AG10803 (cell line): ENCODE measurements at regions not wholly inside any gene's neighbourhood (a gene's known extent, or its start where the extent isn't known, plus 50 kb on each side); places are given as distances from the start of the nearest gene placed in this dataset.
"Not testable (repeated sequence)": the region's sequence is repeated elsewhere in the genome, so short reads cannot be mapped to it uniquely, and the experiment has no call there.

Experiments
- DNase-seq: peaks from one replicate; pipeline ENCODE4 v3.0.0; 2010; ENCODE audit warnings: low read depth
- H3K4me3 ChIP-seq: 2 replicates; pipeline ENCODE4 v1.5.1; 2011; ENCODE audit warnings: mild to moderate bottlenecking, low read length, control low read depth
- TF ChIP-seq, protein P1 (sequence below): conservative IDR thresholded peaks from 2 replicates; pipeline ENCODE4 v1.5.1; 2011; ENCODE audit warnings: mild to moderate bottlenecking, low read length, control low read depth, inconsistent platforms

DNA sequence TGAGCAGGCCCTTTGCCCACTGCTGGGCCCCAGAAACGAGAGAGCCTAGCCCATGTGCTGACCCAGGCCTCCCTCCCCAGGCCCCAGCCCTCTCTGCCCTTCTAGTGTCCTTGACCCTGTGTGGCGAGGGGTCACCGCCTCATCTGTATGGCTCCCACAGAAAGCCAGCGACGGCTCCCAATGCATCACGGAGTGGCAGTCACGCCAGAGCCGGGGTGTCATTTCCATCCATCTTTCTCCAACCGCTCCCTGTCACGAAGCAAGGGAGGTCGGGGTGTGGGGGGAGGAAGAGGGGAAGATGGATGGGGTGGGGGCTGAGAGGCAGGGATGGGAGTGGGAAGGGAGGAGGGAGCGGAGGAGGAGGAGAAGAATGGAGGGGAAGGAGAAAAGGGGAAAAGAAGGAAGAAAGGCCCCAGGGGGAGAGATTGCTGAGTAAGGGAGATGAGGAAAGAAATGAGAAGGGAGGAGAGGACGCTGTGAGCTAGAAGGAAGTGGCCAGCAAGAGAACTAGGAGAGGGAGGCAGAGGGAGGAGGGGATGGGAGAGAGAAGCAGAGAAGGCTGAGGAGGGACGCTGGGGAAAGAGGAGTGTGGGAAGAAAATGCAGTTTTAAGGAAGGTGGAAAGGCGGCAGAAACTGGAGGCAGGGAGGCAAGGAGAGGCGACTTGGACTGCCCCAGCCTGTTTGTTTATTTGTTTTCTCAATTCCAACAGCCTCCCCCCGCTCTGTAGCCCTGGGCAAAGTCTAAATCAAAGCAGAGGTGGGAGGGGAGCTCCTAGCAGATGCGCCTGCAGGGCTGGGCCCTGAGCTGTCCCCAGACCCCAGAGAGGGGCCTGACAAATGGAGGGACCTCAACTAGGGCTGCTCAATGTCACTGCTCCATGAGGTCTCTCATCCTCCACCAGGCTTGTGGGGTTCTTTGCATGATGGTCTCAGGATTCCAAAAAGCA lies 75.5 kb upstream of the LHX5 start:
- TF ChIP-seq, protein P1, sequence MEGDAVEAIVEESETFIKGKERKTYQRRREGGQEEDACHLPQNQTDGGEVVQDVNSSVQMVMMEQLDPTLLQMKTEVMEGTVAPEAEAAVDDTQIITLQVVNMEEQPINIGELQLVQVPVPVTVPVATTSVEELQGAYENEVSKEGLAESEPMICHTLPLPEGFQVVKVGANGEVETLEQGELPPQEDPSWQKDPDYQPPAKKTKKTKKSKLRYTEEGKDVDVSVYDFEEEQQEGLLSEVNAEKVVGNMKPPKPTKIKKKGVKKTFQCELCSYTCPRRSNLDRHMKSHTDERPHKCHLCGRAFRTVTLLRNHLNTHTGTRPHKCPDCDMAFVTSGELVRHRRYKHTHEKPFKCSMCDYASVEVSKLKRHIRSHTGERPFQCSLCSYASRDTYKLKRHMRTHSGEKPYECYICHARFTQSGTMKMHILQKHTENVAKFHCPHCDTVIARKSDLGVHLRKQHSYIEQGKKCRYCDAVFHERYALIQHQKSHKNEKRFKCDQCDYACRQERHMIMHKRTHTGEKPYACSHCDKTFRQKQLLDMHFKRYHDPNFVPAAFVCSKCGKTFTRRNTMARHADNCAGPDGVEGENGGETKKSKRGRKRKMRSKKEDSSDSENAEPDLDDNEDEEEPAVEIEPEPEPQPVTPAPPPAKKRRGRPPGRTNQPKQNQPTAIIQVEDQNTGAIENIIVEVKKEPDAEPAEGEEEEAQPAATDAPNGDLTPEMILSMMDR: no peak
- no peak for DNase-seq
- H3K4me3 ChIP-seq: no peak overlapping the region

DNA sequence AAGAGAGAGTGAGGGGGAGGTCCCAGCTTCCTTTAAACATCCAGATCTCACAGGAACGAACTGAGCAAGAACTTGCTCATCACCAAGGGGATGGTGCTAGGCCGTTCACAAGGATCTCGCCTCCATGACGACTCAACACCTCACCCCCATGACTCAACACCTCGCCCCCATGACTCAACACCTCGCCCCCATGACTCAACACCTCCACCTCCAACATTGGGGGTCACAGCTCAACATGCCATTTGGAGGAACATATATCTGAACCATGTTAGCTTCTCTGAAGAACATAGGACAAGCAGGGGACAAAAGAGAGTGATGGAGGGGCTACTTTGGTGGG lies 66.0 kb upstream of the LHX5 start:
- TF ChIP-seq, protein P1: no peak
- no peak overlapping the region for H3K4me3 ChIP-seq
- DNase-seq: no peak

DNA sequence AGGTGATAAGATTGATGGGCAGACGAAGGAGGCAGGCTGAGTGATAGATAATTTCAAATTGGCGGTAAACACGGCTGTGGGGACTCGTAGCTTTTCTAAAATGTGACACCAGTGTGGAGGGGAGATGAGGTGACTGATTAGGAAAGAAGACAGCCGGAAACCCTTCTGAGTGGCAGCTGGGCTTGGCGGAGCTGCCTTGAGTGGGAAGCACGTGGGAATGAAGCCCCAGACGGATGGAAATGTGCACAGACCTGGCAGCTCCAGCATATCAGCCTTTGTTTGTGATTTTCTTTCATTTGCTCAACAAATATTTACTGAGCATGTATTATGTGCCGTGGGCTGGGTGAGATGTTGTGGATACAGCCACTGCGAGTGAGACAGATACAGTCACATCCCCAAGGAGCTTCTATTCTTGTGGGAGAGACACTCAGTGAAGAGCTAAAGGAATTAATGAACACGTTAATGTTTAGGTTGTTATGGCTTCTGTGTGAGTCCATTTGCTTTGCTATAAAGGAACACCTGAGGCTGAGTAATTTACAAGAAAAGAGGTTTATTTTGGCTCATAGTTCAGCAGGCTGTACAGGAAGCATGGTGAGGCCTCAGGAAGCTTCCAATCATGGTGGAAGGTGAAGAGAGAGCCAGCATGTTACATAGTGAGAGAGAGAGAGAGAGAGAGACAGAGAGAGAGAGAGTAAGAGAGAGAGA lies 65.5 kb upstream of the LHX5 start:
- no peak overlapping the region for H3K4me3 ChIP-seq
- TF ChIP-seq, protein P1: no peak
- DNase-seq: no peak

DNA sequence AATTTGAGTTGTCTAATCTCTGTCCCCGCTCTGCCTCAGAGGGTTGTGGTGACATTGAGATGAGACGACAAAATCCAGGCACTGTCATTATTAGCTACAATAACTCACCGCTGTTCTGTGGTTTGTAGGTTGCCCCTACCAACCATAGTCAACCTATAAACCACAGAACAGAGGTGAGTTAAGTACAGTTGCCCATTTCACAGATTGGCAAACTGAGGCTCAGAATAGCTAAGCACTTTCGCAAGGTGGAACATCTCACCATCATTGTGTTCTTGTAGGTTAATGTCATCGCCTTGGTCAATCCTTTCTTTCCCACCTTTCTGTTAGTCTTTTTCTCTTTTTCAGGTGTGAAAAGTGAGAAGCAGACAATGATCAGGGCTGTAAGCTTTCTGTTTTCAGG lies 63.4 kb upstream of the LHX5 start:
- TF ChIP-seq, protein P1: no peak
- no peak overlapping the region for H3K4me3 ChIP-seq
- no peak for DNase-seq

DNA sequence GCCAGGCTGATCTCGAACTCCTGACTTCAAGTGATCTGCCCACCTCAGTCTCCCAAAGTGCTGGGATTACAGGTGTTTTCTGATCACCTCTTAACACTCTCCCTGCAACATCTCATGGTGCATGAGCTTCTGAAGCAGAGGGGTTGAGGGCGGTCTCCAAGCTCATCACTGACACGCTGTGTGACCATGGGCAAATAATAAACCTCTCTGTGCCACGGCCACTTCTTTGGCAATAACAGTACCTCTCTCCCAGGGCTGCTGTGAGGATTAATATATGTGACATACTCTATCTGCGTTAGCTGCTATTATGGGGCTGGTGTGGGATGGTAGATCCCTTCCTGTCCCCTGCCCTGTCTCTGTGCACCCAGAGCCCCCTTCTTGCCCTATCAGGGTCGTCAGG lies 62.9 kb upstream of the LHX5 start:
- no peak overlapping the region for H3K4me3 ChIP-seq
- TF ChIP-seq, protein P1: no peak
- no peak for DNase-seq

DNA sequence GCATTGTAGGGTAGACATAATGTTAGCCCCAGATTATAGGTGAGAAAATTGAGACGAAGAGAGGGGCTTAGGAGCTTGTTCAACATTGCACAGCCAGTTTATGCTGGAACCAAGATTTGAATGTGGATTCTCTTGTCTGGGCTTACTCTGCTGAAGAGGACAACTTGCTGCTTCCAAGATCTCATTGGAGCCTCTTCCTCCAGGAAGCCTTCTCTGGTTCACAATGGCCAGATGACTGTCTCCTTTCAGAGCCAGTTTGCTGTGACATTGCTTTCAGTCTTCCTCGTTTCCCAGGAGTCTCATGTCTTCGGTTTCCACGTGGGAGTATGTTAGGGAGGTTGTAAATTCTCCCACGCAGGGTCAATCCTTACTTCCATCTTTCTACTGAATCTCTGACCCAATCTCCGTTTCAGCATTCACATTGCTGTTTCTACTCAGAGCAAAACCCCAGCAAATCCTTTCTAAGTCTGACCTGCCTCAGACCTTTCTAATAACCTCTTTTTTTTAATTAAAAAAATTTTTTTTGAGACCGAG lies 62.2 kb upstream of the LHX5 start:
- TF ChIP-seq, protein P1: no peak
- no peak overlapping the region for H3K4me3 ChIP-seq
- DNase-seq: no peak

DNA sequence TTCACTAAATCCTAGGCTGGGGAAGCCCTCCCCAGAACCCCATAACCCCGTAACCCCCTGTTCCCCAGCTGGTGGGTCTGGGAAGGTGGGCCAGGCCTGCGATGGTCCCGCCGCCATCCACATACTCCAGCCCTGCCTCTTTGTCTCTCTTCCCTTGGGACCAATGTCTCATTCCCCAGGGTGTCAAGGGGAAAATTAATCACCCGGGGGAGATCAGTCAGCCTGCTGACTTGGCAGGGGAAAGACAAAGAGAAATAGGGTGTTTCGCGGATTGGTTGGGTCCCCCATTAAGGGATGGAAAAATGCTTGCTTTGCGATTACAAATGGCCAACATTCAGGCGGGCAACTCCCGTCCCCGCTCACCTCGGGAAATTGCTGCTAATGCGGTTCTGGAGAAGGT lies 60.6 kb upstream of the LHX5 start:
- no peak for DNase-seq
- TF ChIP-seq, protein P1: no peak

DNA sequence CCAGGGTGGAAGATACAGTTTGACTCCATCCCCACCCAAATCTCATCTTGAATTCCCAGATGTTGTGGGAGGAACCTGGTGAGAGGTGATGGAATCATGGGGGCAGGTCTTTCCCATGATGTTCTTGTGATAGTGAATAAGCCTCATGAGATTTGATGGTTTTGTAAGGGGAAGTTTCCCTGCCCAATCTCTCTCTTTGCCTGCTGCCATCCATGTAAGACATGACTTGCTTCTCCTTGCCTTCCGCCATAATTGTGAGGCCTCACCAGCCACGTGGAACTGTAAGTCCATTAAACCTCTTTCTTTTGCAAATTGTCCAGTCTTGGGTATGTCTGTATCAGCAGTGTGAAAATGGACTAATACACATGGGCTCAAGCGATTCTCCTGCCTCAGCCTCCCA lies 59.4 kb upstream of the LHX5 start:
- H3K4me3 ChIP-seq, DNase-seq: not testable (repeated sequence)

More for the DNA sequence above, 60.6 kb upstream of the LHX5 start:
- no peak overlapping the region for H3K4me3 ChIP-seq
